Stomach (tissue), 8 donors: ENCODE measurements at regions not wholly inside any gene's neighbourhood (a gene's known extent, or its start where the extent isn't known, plus 50 kb on each side); places are given as distances from the start of the nearest gene placed in this dataset.

Experiments
- DNase-seq, 2 donors: peaks; one replicate each; pipeline versions ENCODE4 v3.0.0 to v3.0.0-alpha.2; 2013 to 2019
- H3K27ac ChIP-seq, 5 donors: fragments of 200-600 bp in 4 of 5; sonication (generic) in 4 of 5; one replicate each; pipeline ENCODE4 v1.5.1; 2013 to 2019; ENCODE audit warnings: mild to moderate bottlenecking in 1 of 5, moderate library complexity in 1 of 5
- H3K27me3 ChIP-seq, 3 donors: fragments of 200-600 bp; sonication (generic); one replicate each; pipeline ENCODE4 v1.5.1; 2017 to 2019; ENCODE audit warnings: mixed run types in 1 of 3
- H3K36me3 ChIP-seq, 4 donors: fragments of 200-600 bp; sonication (generic); 1 replicate in 3 of 4; 2 replicates in 1 of 4; pipeline ENCODE4 v1.5.1; 2016 to 2019
- H3K4me1 ChIP-seq, 4 donors: fragments of 200-600 bp; sonication (generic); one replicate each; pipeline ENCODE4 v1.5.1; 2016 to 2019
- H3K4me3 ChIP-seq, 4 donors: fragments of 200-600 bp; sonication (generic) in 3 of 4; one replicate each; pipeline ENCODE4 v1.5.1; 2016 to 2019; ENCODE audit warnings: mild to moderate bottlenecking in 1 of 4
- H3K9me3 ChIP-seq, 4 donors: fragments of 200-600 bp; sonication (generic); one replicate each; pipeline ENCODE4 v1.5.1; 2016 to 2019
- CTCF ChIP-seq, 7 experiments: fragments of 450-650 bp in 4 of 7; fragments of 200-600 bp in 3 of 7; sonication (generic) in 3 of 7; IDR thresholded peaks; one replicate each; pipeline ENCODE4 v1.5.1; 2016 to 2019; ENCODE audit warnings: antibody characterized with exemption in 7 of 7, control low read depth in 2 of 7, mild to moderate bottlenecking in 1 of 7
- EP300 ChIP-seq: sonication (generic); formaldehyde crosslinking; IDR thresholded peaks from one replicate; pipeline ENCODE4 v1.6.1; 2017; ENCODE audit warnings: antibody characterized with exemption
- POLR2A ChIP-seq, 4 donors: fragments of 450-650 bp; IDR thresholded peaks; one replicate each; pipeline ENCODE4 v1.6.1; 2016; ENCODE audit warnings: antibody characterized with exemption in 4 of 4, control low read depth in 2 of 4, mild to moderate bottlenecking in 1 of 4, moderate library complexity in 1 of 4
- POLR2AphosphoS5 ChIP-seq, 3 donors: sonication (generic); formaldehyde crosslinking; IDR thresholded peaks; one replicate each; pipeline ENCODE4 v1.6.1; 2016; ENCODE audit warnings: antibody characterized with exemption in 3 of 3
- WGBS, 5 donors: extraction: QIAGEN DNeasy Blood & Tissue Kit in 3 of 5; methylation state at CpG; one replicate each; pipeline versions ENCODE4 v1.1.5 to v1.1.7; 2013 to 2018; 5-methylcytosine and 5-hydroxymethylcytosine counted together
- intact Hi-C: fragments of 100-400 bp; cut with DNase I; formaldehyde crosslinking; loops from one replicate; pipeline ENCODE4 v1.15.1; 2023; ENCODE audit warnings: low total_unique reads
- small RNA-seq, 4 donors: library from RNA; depleted of rRNA; stranded (forward); fragments of <200 nt; gene quantifications; one replicate each; pipeline ENCODE3, GENCODE V24; 2016
- donor health status: healthy with polysubstance abuse.
- donor health status: Bipolar disorder and iron deficiency.
- donor health status: healthy.

GRCh38 chr20:51856432-51856831 lies 54.1 kb upstream of the SALL4 start:
- 64 to 84% (median 73%) methylated on average over 3 of the region's 3 CpGs for WGBS, 5 donors
- H3K4me3 ChIP-seq, result no peak overlapping the region
- no peaks in the 10 kb centered on the region for H3K4me1 ChIP-seq
- no peak for TF ChIP-seq CTCF (IDR thresholded peaks at IDR 0.05)
- TF ChIP-seq POLR2A (IDR thresholded peaks at IDR 0.05), result no peak
- no peak for TF ChIP-seq EP300
- TF ChIP-seq POLR2AphosphoS5 (IDR thresholded peaks at IDR 0.05), result no peak
- no peak overlapping the region for H3K27ac ChIP-seq
- H3K27me3 ChIP-seq, result no peaks in the 10 kb centered on the region
- no peaks in the 10 kb centered on the region for H3K36me3 ChIP-seq
- no peaks in the 10 kb centered on the region for H3K9me3 ChIP-seq
- intact Hi-C loops, result no loop called here
- no peak for DNase-seq

GRCh38 chr20:51854921-51855320 lies 52.6 kb upstream of the SALL4 start:
- TF ChIP-seq POLR2AphosphoS5 (IDR thresholded peaks at IDR 0.05), result no peak
- no peak for TF ChIP-seq EP300
- no peak for TF ChIP-seq CTCF (IDR thresholded peaks at IDR 0.05)
- no peak for TF ChIP-seq POLR2A (IDR thresholded peaks at IDR 0.05)
- DNase-seq, result peak in 1 of 2 donors; percentile 22
- H3K27me3 ChIP-seq, result no peaks in the 10 kb centered on the region
- WGBS, 5 donors, result 31 to 63% (median 52%) methylated on average over 6 of the region's 6 CpGs
- H3K27ac ChIP-seq, result no peak overlapping the region
- intact Hi-C loops, result no loop called here
- H3K4me3 ChIP-seq, result no peak overlapping the region
- no peaks in the 10 kb centered on the region for H3K9me3 ChIP-seq
- no peaks in the 10 kb centered on the region for H3K4me1 ChIP-seq
- H3K36me3 ChIP-seq, result no peaks in the 10 kb centered on the region

Small RNA genes lying in the stretch of these regions (small RNA-seq; reads per million reads assigned to genes)
- gene RNU6-347P, result 0 reads per million in 4 donors
- 0 reads per million in 4 donors for gene RNU7-6P
